Progenitor cell of endocrine pancreas (in vitro differentiated cells): ENCODE measurements at regions not wholly inside any gene's neighbourhood (a gene's known extent, or its start where the extent isn't known, plus 50 kb on each side); places are given as distances from the start of the nearest gene placed in this dataset.
"Not testable (repeated sequence)": the region's sequence is repeated elsewhere in the genome, so short reads cannot be mapped to it uniquely, and the experiment has no call there.

ENCODE experiments used
- DNase-seq: peaks from one replicate; pipeline ENCODE4 v3.0.0; 2021; ENCODE audit warnings: low spot score; ENCODE audit not compliant: unreplicated experiment
- H3K27ac Mint-ChIP-seq: 2 replicates; pipeline ENCODE4 v1.8.0; 2021; ENCODE audit warnings: mild to moderate bottlenecking, moderate library complexity, mixed read lengths
- H3K27me3 Mint-ChIP-seq: 2 replicates; pipeline ENCODE4 v1.8.0; 2021; ENCODE audit warnings: mixed read lengths
- H3K36me3 Mint-ChIP-seq: 2 replicates; pipeline ENCODE4 v1.8.0; 2022; ENCODE audit warnings: mixed read lengths; ENCODE audit not compliant: insufficient read depth
- H3K4me1 Mint-ChIP-seq: 2 replicates; pipeline ENCODE4 v1.8.0; 2021; ENCODE audit warnings: low read depth, mixed read lengths
- H3K4me3 Mint-ChIP-seq: 2 replicates; pipeline ENCODE4 v1.8.0; 2021; ENCODE audit warnings: low read depth, mild to moderate bottlenecking, moderate library complexity, mixed read lengths
- H3K9me3 Mint-ChIP-seq: 2 replicates; pipeline ENCODE4 v1.8.0; 2021; ENCODE audit warnings: low read depth, mixed read lengths
- CTCF ChIP-seq: fragments of 200-600 bp; sonication (generic); IDR thresholded peaks from one replicate; pipeline ENCODE4 v1.5.0; 2021; ENCODE audit warnings: antibody characterized with exemption, mild to moderate bottlenecking; ENCODE audit not compliant: unreplicated experiment

GRCh38 chr2:44104855-44105271, 63.8 kb upstream of the PPM1B start:
- H3K36me3 Mint-ChIP-seq, result no peaks in the 10 kb centered on the region
- no peak for DNase-seq
- no peaks in the 10 kb centered on the region for H3K4me1 Mint-ChIP-seq
- TF ChIP-seq CTCF, result no peak
- H3K4me3 Mint-ChIP-seq, result no peak overlapping the region
- H3K9me3 Mint-ChIP-seq, result no peaks in the 10 kb centered on the region
- H3K27me3 Mint-ChIP-seq, result no peaks in the 10 kb centered on the region
- H3K27ac Mint-ChIP-seq, result no peak overlapping the region

- not testable (repeated sequence) for H3K4me3 Mint-ChIP-seq, H3K4me1 Mint-ChIP-seq, H3K27me3 Mint-ChIP-seq, H3K36me3 Mint-ChIP-seq, H3K27ac Mint-ChIP-seq, DNase-seq, H3K9me3 Mint-ChIP-seq
Observed at GRCh38 chr2:44106509-44106908, 62.2 kb upstream of the PPM1B start.

GRCh38 chr2:44107086-44107740, 61.5 kb upstream of the PPM1B start:
- no peak for TF ChIP-seq CTCF
- no peak overlapping the region for H3K27ac Mint-ChIP-seq
- no peaks in the 10 kb centered on the region for H3K9me3 Mint-ChIP-seq
- H3K27me3 Mint-ChIP-seq, result no peaks in the 10 kb centered on the region
- H3K36me3 Mint-ChIP-seq, result no peaks in the 10 kb centered on the region
- DNase-seq, result no peak
- H3K4me1 Mint-ChIP-seq, result peaks cover 2% of the 10 kb centered on the region
- H3K4me3 Mint-ChIP-seq, result no peak overlapping the region

GRCh38 chr2:44107974-44108373, 60.7 kb upstream of the PPM1B start:
- DNase-seq, result no peak
- Mint-ChIP-seq H3K27me3 (no peaks in the 10 kb centered on the region), H3K4me3 (no peak overlapping the region), H3K4me1 (peaks cover 2% of the 10 kb centered on the region), H3K27ac (no peak overlapping the region), H3K36me3 (no peaks in the 10 kb centered on the region), H3K9me3 (no peaks in the 10 kb centered on the region)
- no peak for TF ChIP-seq CTCF

GRCh38 chr2:44109166-44109565, 59.5 kb upstream of the PPM1B start:
- H3K9me3 Mint-ChIP-seq, result no peaks in the 10 kb centered on the region
- H3K4me3 Mint-ChIP-seq, result no peak overlapping the region
- H3K36me3 Mint-ChIP-seq, result no peaks in the 10 kb centered on the region
- H3K4me1 Mint-ChIP-seq, result peaks cover 2% of the 10 kb centered on the region
- DNase-seq, result no peak
- H3K27me3 Mint-ChIP-seq, result no peaks in the 10 kb centered on the region
- TF ChIP-seq CTCF, result no peak
- no peak overlapping the region for H3K27ac Mint-ChIP-seq

GRCh38 chr2:44110444-44110843, 58.2 kb upstream of the PPM1B start:
- H3K27me3 Mint-ChIP-seq, result no peaks in the 10 kb centered on the region
- H3K4me1 Mint-ChIP-seq, result peaks cover 2% of the 10 kb centered on the region
- H3K27ac Mint-ChIP-seq, result no peak overlapping the region
- no peak for TF ChIP-seq CTCF
- no peaks in the 10 kb centered on the region for H3K36me3 Mint-ChIP-seq
- no peaks in the 10 kb centered on the region for H3K9me3 Mint-ChIP-seq
- no peak overlapping the region for H3K4me3 Mint-ChIP-seq
- DNase-seq, result no peak
